Eye (tissue), 1 donor: ENCODE measurements at regions not wholly inside any gene's neighbourhood (a gene's known extent, or its start where the extent isn't known, plus 50 kb on each side); places are given as distances from the start of the nearest gene placed in this dataset.
"Not testable (repeated sequence)": the region's sequence is repeated elsewhere in the genome, so short reads cannot be mapped to it uniquely, and the experiment has no call there.

Source experiments
- DNase-seq: peaks from one replicate; pipeline ENCODE4 v3.0.0-alpha.2; 2015

- DNase-seq, result no peak
Measured at GRCh38 chr22:48630848-48631247, 1196.8 kb downstream of the BRD1 start.

- DNase-seq, result peak; percentile 51
Measured at GRCh38 chr22:48630433-48630754, 1197.3 kb downstream of the BRD1 start.

GRCh38 chr22:48629631-48630432 lies 1197.8 kb downstream of the BRD1 start:
- no peak for DNase-seq

- DNase-seq, result peak; percentile 59
Measured at GRCh38 chr22:48628891-48629543, 1198.7 kb downstream of the BRD1 start.

GRCh38 chr22:48627966-48628365 lies 1199.7 kb downstream of the BRD1 start:
- no peak for DNase-seq

GRCh38 chr22:48627203-48627602 lies 1200.5 kb downstream of the BRD1 start:
- peak; percentile 38 for DNase-seq

GRCh38 chr22:48624401-48624800 lies 1203.3 kb downstream of the BRD1 start:
- DNase-seq, result no peak

GRCh38 chr22:48622891-48623545 lies 1204.7 kb downstream of the BRD1 start:
- no peak for DNase-seq

- no peak for DNase-seq
Measured at GRCh38 chr22:48621085-48621484, 1206.6 kb downstream of the BRD1 start.

GRCh38 chr22:48620460-48620859 lies 1207.2 kb downstream of the BRD1 start:
- not testable (repeated sequence) for DNase-seq

- no peak for DNase-seq
Measured at GRCh38 chr22:48619721-48620120, 1208.0 kb downstream of the BRD1 start.

GRCh38 chr22:48618326-48618725 lies 1209.3 kb downstream of the BRD1 start:
- DNase-seq, result no peak

- no peak for DNase-seq
Measured at GRCh38 chr22:48616656-48617055, 1211.0 kb downstream of the BRD1 start.

GRCh38 chr22:48615171-48616008 lies 1212.3 kb downstream of the BRD1 start:
- no peak for DNase-seq

- DNase-seq, result no peak
Measured at GRCh38 chr22:48613566-48614200, 1214.0 kb downstream of the BRD1 start.

GRCh38 chr22:48612077-48612995 lies 1215.3 kb downstream of the BRD1 start:
- DNase-seq, result no peak

GRCh38 chr22:48609279-48609865 lies 1218.3 kb downstream of the BRD1 start:
- no peak for DNase-seq

GRCh38 chr22:48607901-48608662 lies 1219.6 kb downstream of the BRD1 start:
- DNase-seq, result no peak

- no peak for DNase-seq
Measured at GRCh38 chr22:48606684-48607307, 1220.9 kb downstream of the BRD1 start.
